ENCODE measurements at regions not wholly inside any gene's neighbourhood (a gene's known extent, or its start where the extent isn't known, plus 50 kb on each side); places are given as distances from the start of the nearest gene placed in this dataset.

- no peak for DNase-seq
Measured at GRCh38 chr6:159099276-159099675, 54.5 kb upstream of the TAGAP start.

DNA sequence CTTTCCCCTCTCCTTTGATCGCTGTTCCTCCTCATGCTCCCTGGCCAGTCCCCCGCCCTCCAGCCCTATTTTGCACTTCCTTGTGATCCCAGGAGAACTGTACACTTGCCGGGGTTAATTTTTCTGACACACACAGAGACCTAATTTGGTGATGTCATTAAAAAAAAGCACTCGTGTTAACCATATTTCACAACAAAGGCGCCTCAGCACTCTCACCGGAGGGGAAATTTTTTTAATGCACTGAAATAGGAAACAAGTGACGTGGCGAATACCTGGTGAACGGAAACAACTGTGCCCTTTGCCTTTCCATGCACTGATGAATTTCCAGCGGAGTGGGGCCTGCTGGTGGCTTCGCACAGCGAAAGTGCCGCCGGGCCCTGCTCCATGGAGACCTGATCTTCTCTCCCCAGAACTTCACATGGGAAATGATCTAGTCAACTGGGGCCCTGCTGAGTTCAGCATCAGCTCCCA is 53.9 kb upstream of the TAGAP start:
- DNase-seq, result no peak

- DNase-seq, result no peak
Measured at GRCh38 chr6:159097256-159097655, 52.5 kb upstream of the TAGAP start.

DNA sequence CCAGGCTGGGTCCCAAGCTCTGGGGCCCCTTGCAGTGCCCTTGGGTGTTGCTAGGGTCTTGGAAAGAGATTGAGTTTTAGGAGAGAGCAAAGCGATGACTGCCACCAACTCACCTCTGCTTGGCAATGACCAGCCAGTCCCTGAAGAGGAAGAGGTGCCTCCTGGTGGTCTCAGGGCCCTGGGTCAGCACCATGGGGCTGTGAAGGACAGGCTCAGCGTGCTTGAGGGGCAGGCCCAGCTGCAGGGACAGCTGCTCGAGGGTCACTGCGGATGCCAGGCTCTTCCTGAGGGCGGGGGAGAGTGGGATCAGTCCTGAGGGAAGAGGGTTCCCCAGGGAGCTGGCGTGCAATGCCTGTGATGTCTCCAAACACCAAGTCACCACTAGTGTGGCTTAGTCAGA is 50.8 kb upstream of the TAGAP start:
- no peak for DNase-seq

DNA sequence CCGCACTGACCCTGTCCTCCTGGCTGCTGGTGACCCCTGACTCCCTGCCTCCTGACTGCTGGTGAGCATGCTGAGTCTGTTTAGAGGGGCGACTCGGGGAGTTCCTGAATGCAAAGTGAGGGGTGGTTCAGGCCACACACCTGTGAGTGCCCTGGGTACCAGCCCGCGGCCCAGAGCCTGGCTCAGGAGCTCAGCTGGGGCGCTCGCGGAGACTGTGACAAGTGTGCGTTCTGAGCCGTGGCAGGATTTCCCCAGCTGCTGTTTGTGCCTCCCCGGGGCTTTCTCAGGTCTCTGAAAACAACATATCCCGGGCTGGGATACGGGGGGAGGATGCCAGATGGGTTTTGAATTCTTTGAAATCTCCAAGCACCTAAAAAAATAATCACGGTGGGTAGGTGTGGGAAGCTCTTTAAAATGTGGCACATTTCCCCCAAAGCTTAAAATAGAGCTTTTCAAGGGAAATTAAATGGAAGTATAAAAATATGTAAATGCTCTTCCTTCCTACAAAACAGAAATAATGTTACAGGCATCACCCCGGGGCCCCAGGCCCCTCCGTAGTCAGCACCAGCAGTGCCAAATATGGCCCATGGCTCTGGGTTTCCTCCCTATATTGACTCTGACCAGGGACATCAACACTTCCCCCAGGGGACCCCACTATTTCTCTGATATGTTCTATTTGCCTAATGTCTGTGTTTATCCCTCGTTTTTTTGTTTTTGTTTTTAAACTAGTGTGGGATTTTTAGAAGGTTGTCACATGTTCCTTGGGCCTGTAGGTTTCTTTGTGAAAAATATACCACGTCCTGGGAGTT is 49.9 kb upstream of the TAGAP start:
- no peak for DNase-seq

Measured in fibroblast of skin of scalp (primary cell).